Keratinocyte (primary cell): ENCODE measurements at regions not wholly inside any gene's neighbourhood (a gene's known extent, or its start where the extent isn't known, plus 50 kb on each side); places are given as distances from the start of the nearest gene placed in this dataset.

Experiments used
- DNase-seq: peaks from one replicate; pipeline ENCODE4 v3.0.0-alpha.2; 2011; ENCODE audit warnings: low read depth, missing footprints, low spot score
- FAIRE-seq: peaks from 2 replicates; lab custom pipeline; 2011; peaks lifted over from hg19 to GRCh38; lab: Jason Lieb, UNC
- H2AFZ ChIP-seq: 2 replicates; pipeline ENCODE4 v1.6.0; 2012; ENCODE audit warnings: low read length, control low read depth, inconsistent platforms; ENCODE audit not compliant: control insufficient read depth
- H3K27ac ChIP-seq: 2 replicates; pipeline ENCODE4 v1.5.1; 2011; ENCODE audit warnings: low read length; ENCODE audit not compliant: control insufficient read depth, insufficient read depth
- H3K27me3 ChIP-seq: 3 replicates; pipeline ENCODE4 v1.6.0; 2011; ENCODE audit warnings: low read length; ENCODE audit not compliant: control insufficient read depth, insufficient read depth; ENCODE audit errors: extremely low read depth
- H3K36me3 ChIP-seq, 2 experiments: 2 replicates in 1 of 2; 3 replicates in 1 of 2; pipeline ENCODE4 v1.5.1; 2011; ENCODE audit warnings: low read length in 2 of 2, mild to moderate bottlenecking in 1 of 2; ENCODE audit not compliant: control insufficient read depth in 2 of 2, insufficient read depth in 2 of 2; ENCODE audit errors: extremely low read depth in 1 of 2
- H3K4me1 ChIP-seq: 3 replicates; pipeline ENCODE4 v1.5.1; 2011; ENCODE audit warnings: low read length; ENCODE audit not compliant: control insufficient read depth, insufficient read depth; ENCODE audit errors: extremely low read depth
- H3K4me2 ChIP-seq: 3 replicates; pipeline ENCODE4 v1.6.0; 2011; ENCODE audit warnings: low read depth, low read length; ENCODE audit not compliant: control insufficient read depth, insufficient read depth; ENCODE audit errors: extremely low read depth
- H3K4me3 ChIP-seq, 3 experiments: fragments of 200-600 bp in 1 of 3; sonication (generic) in 1 of 3; 2 replicates in 2 of 3; 3 replicates in 1 of 3; pipeline ENCODE4 v1.5.1; 2011 to 2016; ENCODE audit warnings: low read length in 3 of 3, mild to moderate bottlenecking in 3 of 3, control low read depth in 2 of 3, inconsistent platforms in 1 of 3, low read depth in 1 of 3, mixed read lengths in 1 of 3, mixed run types in 1 of 3, moderate library complexity in 1 of 3; ENCODE audit not compliant: control insufficient read depth in 2 of 3, insufficient read depth in 2 of 3; ENCODE audit errors: extremely low read depth in 1 of 3
- H3K79me2 ChIP-seq: 2 replicates; pipeline ENCODE4 v1.6.0; 2012; ENCODE audit warnings: low read length; ENCODE audit not compliant: control insufficient read depth, insufficient read depth
- H3K9ac ChIP-seq: 3 replicates; pipeline ENCODE4 v1.6.0; 2011; ENCODE audit warnings: low read length; ENCODE audit not compliant: control insufficient read depth, insufficient read depth; ENCODE audit errors: extremely low read depth
- H3K9me1 ChIP-seq: 3 replicates; pipeline ENCODE4 v1.6.0; 2011; ENCODE audit warnings: low read length; ENCODE audit not compliant: control insufficient read depth, insufficient read depth; ENCODE audit errors: extremely low read depth
- H3K9me3 ChIP-seq: 2 replicates; pipeline ENCODE4 v1.5.1; 2012; ENCODE audit warnings: low read depth, low read length; ENCODE audit not compliant: control insufficient read depth
- H4K20me1 ChIP-seq: 3 replicates; pipeline ENCODE4 v1.6.0; 2011; ENCODE audit warnings: low read length; ENCODE audit not compliant: control insufficient read depth, insufficient read depth; ENCODE audit errors: extremely low read depth
- CTCF ChIP-seq, 3 experiments: IDR thresholded peaks in 1 of 3; conservative IDR thresholded peaks in 1 of 3; optimal IDR thresholded peaks in 1 of 3; 2 replicates in 2 of 3; 3 replicates in 1 of 3; pipeline versions ENCODE3 to v1.5.1; 2011; ENCODE audit warnings: low read length in 3 of 3, mild to moderate bottlenecking in 3 of 3, moderate library complexity in 2 of 3, control low read depth in 1 of 3, inconsistent platforms in 1 of 3; ENCODE audit not compliant: insufficient read depth in 2 of 3; ENCODE audit errors: extremely low read depth in 1 of 3
- EZH2 ChIP-seq: IDR thresholded peaks from one replicate; pipeline ENCODE4 v1.6.1; 2012; ENCODE audit warnings: inconsistent platforms, mild to moderate bottlenecking, low read length, moderate library complexity
- dilution Hi-C: fragments of 300-500 bp; cut with MboI; formaldehyde crosslinking; loops from one replicate; pipeline ENCODE4 v1.7.0; 2020; ENCODE audit warnings: low sequenced_read_pairs; ENCODE audit not compliant: extremely low pct_ligation_motif_present

GRCh38 chr2:220280736-220281135, 653.3 kb downstream of the SLC4A3 start:
- Histone ChIP-seq H3K27me3 (no peaks in the 10 kb centered on the region), H3K9me1 (no peaks in the 10 kb centered on the region), H2AFZ (peak overlapping the region; percentile 10), H3K9me3 (no peaks in the 10 kb centered on the region), H3K79me2 (no peaks in the 10 kb centered on the region), H3K36me3 (no peaks in the 10 kb centered on the region), H3K27ac (peak overlapping the region; percentile 95), H3K4me1 (peaks cover 46% of the 10 kb centered on the region), H3K4me3 (no peak overlapping the region), H3K9ac (no peak overlapping the region), H3K4me2 (no peak overlapping the region), H4K20me1 (no peaks in the 10 kb centered on the region)
- TF ChIP-seq EZH2 = no peak
- TF ChIP-seq CTCF (optimal IDR thresholded peaks at IDR 0.05 in 1 of 3, IDR thresholded peaks at IDR 0.05 in 1 of 3, conservative IDR thresholded peaks at IDR 0.05 in 1 of 3; ENCODE audit: extremely low read depth in 1 of 3, insufficient read depth in 2 of 3, low read length in 3 of 3) = no peak
- DNase-seq = no peak
- dilution Hi-C loops = no loop called here
- FAIRE-seq = peak; percentile 13

GRCh38 chr2:220281771-220282170, 654.3 kb downstream of the SLC4A3 start:
- peaks cover 35% of the 10 kb centered on the region for H3K4me1 ChIP-seq
- no peaks in the 10 kb centered on the region for H4K20me1 ChIP-seq
- dilution Hi-C loops = no loop called here
- FAIRE-seq (no peak), DNase-seq (no peak)
- no peak overlapping the region for H3K27ac ChIP-seq
- H3K9me3 ChIP-seq = no peaks in the 10 kb centered on the region
- H3K36me3 ChIP-seq = no peaks in the 10 kb centered on the region
- no peak overlapping the region for H3K4me2 ChIP-seq
- no peak for TF ChIP-seq CTCF (optimal IDR thresholded peaks at IDR 0.05 in 1 of 3, IDR thresholded peaks at IDR 0.05 in 1 of 3, conservative IDR thresholded peaks at IDR 0.05 in 1 of 3; ENCODE audit: extremely low read depth in 1 of 3, insufficient read depth in 2 of 3, low read length in 3 of 3)
- no peak for TF ChIP-seq EZH2
- H3K27me3 ChIP-seq = no peaks in the 10 kb centered on the region
- H3K79me2 ChIP-seq = no peaks in the 10 kb centered on the region
- H3K4me3 ChIP-seq = no peak overlapping the region
- H3K9ac ChIP-seq = no peak overlapping the region
- no peak overlapping the region for H2AFZ ChIP-seq
- H3K9me1 ChIP-seq = no peaks in the 10 kb centered on the region
